ENCODE measurements at regions not wholly inside any gene's neighbourhood (a gene's known extent, or its start where the extent isn't known, plus 50 kb on each side); places are given as distances from the start of the nearest gene placed in this dataset.

DNA sequence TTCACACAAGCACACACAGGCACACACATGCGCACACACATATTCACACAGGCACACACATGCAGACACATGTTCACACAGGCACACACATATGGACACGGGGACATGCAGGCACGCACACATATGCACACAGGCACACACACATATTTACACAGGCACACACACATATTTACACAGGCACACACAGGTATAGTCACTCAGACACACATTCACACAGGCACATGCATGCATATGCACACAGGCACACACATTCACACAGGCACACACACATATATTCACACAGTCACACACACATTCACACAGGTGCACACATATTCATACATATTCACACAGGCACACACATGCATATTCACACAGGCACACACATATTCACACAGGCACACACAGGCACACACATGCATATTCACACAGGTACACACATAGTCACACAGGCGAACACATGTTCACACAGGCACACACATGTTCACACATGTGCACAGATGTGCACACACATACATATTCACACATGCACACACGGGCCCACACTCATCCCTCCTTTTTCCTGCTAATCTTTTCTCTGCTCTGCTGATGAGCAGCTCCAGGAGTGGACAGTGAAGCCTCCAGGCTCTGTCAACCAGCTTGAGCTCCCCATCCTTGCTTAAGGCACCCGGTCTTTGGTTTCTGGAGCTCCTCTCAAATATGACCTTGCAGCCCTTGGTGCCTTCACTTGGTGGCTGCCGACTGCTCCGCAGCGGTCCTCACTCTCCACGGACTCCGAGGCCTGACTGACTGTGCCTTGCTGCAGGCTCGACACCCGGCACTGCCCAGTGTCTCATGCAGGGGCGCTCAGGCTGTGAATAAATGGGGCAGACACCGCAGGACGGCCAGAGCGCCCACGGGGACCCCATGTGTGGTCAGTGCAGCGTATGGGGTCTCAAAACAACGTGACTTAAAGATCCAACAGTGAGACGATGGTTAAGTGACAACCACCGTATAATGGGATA, 581.2 kb upstream of the MGMT start:
- DNase-seq: no peak

DNA sequence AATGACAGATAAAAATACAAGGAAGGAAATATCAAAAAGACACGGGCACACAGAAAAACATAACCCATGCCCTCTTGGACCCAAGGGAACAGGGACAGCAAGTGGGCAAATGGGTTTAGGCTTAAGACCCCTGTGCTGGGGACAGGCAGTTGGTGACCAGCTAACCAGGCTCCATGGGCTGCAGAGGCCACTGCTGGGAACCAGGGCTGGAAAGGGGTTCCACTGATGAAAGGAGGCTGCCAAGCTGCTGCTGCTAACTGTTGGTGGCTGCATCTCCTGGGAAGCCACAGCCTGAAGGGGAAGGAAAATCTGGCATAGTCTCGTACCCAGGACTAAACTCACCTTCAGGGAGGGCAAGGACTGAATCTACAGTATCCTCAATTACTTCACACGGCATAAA, 579.2 kb upstream of the MGMT start:
- DNase-seq: no peak

DNA sequence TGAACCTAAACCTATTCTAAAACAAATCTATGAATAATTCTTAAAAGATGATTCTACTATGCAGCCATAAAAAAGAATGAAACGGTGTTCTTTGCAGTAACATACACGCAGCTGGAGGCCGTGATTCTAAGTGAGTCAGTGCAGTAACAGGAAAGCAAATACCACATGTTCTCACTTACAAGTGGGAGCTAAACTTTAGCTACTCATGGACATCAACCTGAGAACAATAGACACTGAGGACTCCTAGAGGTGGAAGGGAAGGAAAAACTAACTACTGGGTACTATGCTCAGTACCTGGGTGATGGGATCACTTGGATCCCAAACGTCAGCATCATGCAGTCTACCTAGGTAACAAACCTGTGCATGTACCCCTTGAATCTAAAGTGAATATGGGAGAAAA, 575.0 kb upstream of the MGMT start:
- no peak for DNase-seq

DNA sequence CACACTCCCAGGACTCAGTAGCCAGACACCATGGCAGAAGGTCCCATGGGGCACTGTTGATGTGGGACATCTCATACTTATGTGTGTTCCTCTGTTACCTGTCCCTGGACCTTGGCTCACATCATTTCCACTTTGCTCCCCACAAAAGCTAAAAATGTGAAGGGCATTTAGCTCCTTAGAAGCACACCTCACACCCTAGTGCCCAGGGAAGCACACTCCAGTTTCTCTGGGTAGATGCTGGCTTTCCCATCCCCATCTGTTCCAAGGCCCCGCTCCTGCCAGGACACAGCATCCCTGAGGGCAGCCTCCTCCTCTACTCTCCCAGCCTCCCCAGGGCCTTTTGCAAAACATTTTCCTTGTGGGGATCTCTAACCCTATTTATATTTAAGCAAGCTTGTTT, 572.4 kb upstream of the MGMT start:
- DNase-seq: no peak

DNA sequence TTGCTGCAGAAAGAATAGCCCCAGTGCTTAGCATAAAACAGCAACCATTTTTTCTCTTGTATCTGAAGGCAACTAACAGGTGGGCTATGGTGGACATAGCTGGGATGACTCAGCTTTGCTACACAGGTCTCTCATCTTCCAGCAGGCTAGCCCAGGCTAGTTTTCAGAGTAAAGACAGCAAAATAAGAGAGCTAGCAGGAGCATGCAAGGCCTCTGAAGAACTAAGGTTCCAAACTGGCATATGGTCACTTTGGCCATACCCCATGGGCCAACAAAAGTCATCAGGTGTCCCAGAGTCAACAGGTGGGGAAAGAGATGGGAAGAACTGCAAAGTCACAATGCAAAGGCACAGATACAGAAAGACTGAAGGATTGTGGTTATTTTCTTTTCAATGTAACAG, 571.6 kb upstream of the MGMT start:
- DNase-seq: no peak

DNA sequence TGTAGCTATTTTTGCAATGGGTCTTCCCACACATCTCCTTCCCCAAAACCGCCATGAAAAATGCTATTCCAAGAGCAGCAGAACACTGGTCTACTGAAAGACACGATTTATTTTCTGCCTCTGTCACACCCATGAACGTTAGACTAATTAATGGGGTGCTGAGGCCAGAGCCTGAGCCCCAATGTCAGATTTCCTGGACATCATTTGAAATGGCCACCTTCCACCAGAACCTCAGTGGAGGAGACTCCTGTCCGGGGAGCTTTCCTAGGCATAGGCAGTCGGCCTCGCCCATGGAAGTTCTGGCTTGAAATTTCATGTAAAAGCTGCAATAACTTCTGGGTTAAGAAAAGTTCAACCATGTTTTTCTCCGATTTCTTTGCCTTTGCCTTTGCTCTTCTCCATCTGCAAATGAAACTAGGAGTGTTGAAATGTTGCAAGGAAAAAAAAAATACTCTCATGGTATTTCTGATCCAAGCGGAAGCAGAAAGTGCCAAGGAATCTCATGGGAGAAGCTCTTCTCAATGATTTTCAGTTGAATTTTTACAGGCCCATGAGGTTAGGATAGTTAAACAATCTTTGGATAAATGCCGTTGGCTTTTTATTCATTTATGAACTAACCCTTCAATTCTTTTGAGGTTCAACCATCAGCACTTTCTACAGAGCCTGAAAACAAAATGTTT, 570.8 kb upstream of the MGMT start:
- DNase-seq: no peak

DNA sequence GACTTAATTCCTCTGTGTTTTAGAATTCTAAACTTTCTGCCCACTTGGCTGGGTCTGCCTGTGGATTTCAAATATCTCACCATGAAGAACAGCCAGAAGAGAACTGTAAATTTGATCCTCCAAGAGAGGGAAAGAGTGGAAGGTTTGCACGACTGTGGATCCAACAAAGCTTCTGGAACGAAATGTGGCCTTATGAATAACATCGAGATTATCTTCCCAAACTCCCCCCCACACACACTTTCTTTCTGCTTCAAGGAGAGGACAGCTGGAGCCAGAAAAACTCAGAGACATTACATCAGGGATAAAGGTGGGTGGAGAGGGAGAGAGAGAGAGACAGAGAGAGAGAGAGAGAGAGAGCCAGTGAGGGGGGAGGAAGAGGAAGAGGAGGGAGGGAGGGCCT, 570.1 kb upstream of the MGMT start:
- no peak for DNase-seq

DNA sequence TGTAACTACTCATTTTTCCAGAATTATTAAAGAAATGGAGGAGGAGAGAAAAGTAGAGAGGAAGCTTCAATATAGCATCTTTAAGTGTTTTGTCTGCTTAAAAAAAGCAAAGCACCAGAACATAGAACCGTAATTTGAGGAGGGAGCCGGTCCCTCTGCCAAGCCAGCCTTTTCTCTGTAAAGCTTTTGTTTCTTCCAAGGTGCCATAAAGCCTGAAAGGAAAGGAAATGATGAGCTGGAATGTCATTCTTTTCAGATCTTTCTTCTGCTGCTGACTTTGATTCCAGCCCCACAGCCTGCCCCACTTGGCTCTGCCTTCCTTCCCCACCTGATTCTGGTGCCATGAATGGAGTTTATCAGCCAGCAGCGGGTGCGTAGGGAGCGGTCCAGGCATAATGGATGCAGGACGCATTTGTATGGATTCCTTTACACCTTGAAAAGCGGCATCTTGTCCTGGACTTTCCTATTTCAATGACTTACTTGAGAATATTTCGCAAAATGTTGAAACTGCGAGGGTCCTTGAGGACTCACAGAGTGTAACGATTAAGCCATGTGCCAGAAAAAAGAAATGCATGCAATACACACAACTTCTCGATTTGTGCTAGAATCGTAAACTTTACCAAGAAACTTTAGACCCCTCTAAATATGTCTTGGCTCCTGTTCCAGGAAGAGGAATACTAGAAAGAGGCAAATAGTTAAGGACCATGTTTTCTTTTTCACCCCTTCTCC, 569.5 kb upstream of the MGMT start:
- DNase-seq: no peak

DNA sequence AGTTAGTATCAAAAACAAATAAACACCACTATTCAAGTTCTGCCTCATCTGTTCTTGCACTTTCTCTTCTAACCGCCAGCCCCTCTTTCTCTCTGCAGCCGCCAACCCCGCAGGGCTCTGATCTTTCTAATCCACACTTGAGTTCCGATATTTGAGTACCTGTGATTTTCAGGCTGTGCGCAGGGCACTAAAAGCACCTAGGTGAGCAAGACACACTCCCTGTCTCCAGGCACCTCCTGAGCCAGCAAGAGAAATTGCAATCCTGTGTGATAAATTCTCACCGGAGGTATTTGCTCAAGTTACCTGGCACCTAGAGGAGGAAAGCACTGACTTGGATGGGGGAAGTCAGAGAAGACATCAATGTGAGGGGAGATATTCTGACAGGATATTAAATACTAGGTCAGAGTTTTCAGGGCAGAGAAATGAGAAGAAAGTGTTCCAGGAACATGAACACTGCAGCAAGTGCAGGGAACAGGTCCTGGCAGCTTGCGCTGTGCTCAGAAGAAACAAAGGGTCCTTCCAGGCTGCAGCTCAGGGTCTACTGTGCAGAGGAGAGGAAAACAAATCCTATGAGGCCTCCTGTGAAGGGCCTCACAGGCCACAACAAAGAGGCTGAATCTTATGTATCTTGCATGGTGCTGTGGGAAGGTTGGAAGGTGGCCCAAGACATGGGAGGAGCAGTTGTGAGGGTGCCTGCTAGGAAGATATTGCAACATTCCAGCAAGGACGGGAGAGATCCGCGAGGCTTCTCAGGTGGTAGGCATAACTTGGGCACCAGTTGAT, 568.7 kb upstream of the MGMT start:
- DNase-seq: no peak

DNA sequence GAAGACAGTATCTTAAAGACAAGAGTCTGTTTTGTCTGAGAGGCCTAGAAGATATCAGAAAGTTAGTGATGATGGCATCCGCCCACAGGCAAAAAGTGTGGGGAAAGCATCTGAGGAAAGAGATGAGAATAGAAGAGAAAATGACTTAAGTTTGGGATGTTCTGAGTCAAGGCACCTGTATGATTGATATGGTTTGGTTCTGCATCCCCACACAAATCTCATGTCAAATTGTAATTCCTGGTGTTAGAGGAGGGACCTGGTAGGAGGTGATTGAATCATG, 568.2 kb upstream of the MGMT start:
- no peak for DNase-seq

DNA sequence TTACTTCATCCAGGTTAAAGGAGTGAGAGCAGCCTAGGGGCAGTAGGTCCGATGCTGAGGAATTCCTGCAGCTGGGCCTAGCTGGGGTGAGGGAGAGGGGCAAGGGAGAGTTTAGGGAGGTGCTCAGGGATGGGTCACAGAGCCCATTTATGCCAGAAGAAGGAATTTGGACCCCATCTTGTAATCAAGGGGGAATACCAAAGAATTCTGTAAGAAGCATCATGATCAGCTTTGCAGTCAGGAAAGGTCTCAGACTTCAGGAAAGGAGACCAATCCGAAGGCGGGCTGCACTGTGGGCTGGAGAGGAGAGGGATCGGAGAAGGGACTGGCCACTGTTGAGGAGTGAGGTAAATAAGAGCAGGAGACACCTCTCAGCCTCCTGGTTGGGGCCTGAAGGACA, 566.6 kb upstream of the MGMT start:
- DNase-seq: no peak

DNA sequence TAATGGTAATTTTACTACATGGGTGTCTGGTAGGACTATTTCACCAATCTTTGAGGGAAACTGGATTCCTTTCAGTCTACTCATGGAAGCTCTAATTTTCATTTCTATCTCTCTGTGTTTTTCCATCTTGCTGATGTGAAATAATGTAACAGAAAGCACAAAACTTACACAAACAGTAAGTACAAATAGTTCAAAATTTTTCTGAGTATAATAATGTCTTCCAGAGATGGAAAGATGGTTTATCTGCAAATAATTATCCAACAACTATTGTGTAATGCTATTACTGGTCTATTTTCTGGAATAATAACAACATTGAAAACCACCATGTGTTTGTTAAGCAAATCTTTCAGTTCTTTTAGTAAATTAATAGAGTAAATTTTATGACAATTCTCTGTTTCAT, 565.8 kb upstream of the MGMT start:
- no peak for DNase-seq

DNA sequence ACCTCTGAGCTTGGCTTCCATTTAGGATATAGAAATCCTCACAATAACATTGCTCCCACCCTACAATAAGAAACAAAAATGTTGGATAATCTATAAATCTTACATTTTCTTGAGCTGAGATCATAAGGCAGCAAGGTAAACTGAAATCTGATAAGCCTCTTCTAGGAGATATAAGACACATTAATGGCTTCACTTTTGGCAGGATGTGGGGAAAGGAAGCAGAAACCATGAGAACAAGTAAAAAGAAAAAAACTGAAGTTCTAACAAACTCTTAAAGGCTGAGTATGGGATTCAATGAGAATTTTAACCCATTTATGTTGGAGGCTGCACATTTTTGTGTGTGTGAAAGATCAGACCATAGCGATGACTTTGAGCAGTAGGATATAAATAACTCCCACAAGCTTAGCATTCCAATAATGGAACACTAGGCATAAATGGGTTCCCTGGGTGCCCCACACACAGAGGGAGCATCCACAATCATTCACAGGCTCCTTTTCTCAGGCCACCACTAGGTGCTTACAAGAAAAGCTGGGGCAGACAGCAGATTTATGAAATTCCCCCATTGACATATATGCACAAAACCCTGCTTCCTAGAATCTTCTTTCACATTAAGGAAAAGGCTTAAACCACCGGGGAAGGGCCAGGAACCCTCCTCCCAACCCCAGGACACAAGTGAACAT, 564.9 kb upstream of the MGMT start:
- DNase-seq: no peak

DNA sequence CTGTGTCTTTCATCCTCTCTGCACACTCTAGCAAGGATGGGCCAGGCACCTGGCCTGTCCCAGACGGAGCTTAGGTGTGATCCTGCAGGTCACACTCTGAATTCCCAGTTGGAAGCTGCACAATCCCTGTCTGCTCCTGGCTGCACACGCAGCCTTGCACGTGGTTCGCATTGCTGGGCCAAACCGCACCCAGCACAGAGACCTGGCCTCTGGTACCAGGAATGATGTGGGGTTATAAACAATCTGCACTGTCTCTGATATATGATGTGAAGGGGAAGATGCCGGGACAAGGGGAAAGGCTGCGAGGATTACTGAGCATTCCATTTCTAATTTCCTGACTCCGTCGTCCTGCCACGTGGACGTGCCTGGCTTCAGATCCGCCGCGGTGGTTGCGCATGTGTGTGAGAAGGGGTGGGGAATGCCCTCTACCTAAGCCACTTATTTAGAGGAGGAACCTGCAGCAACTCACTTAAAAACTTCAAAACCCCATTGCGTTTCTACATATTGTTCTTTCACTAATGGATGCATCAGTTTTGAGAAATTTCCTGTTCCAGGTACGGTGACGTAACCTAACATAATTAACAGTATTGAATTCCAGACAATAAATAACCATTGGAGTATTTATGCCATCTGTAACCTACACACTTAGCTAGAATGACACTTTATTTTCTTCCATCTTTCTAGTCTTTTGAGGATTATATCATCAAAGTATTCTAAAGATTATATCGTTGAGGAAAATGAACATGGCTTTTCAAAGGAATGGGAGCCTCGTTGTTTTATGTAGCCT, 559.7 kb upstream of the MGMT start:
- no peak for DNase-seq

DNA sequence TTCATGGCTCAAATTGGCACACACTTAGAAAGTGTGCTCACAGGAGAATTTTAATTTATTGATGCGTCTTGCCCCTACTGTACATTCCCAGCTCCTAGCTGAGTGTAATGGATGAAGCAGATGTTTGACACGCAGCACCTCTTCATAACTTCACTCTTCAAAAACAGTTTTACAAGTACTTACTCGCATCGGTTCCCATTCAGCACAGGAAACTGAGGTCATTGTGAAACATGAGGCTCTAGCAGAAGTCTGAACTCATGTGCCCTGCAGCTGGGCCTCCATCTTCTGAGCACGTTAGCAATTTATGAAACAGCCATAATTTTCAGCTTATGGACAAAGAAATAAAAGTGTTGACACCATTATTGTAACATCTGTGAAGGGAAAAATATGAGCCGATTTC, 558.9 kb upstream of the MGMT start:
- DNase-seq: no peak

DNA sequence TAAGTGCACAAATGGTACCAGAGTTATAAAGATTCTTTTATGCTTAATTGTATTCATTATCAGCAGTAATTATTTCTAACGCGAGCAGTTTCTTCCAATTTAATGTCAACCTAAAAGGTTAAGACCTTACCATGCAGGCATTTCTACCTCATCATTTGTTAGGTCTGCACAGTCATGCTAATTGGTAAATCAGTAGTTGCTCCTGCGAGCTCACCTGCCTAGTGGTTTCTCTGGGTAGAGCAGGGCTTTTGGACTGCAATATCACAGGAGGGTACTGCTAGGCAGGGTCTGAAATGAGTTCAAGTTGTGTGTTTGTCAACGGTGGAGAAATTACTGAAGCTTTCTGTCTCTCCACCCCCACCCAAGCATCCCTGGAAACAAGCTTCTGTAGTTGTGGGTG, 558.5 kb upstream of the MGMT start:
- DNase-seq: no peak

DNA sequence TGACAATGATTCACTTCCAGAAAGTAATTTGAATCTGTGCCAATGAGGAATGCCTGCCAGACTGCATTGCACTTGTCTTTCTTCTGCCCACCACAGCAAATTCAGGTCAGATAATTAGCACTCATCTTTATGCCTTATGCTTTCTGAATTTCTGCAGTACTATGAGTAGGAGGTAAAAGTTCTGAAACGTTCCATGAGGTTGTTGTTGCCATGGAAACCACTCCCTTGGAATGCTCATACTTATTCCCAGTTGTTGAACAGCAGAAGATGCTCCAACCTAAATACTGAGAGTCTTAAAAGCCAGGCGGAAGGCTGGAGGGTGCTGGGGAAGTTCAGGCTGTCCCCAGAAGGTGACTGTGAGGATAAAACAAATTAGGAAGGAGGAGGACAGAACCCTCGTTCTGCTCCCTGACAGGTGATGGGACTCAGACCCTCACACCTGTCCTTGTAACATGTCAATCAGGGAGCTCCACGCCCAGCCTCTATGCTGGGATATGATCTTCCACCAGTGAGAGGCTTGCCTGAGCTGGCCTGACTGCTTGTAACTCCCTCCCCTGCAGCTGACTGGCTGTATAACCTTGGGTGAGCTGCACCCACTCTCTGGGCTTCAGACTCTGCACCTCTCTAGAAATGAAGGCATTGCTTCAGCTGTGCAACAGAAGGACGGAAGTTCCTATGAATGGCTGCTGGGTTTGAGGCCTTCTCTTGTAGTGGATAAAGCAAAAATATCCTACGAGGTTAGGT, 554.3 kb upstream of the MGMT start:
- DNase-seq: no peak

DNA sequence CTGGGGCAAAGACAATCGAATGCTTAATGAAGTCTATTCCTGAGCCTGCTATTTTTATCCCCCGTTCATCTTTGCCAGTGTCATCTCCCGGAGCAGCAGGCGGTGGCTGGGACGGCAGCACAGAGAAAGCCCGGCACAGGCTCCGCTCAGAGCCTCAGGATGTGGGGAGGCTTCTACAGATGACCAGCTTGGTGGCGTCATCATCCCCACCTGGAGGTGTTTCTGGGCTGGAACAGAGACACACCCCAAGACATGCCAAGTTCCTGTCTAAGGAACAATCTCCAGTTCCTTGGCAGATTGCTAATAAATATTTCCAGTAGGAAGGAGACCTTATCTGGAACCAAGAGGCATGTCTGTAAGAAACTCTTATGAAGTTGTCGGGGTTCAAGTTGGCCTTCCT, 552.4 kb upstream of the MGMT start:
- DNase-seq: no peak

DNA sequence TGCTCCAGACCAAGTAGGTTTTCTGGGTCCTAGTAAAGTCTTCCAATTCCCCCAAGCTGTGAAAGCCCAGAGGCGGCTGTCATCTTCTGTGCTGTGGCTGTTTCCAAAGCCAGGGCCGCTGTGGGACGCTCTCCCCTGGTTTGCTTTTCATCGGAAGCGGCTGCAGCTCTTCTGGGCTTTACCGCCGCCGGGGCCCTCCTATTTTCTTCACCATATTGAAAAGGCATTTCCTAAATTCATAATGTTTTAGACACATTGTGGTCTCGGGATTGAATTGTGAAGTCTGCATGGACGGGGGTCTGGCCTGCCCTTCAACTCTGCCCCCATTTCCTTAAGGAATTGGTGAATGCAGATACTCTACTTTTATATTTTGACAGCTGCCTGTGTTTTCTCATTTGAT, 551.4 kb upstream of the MGMT start:
- no peak for DNase-seq

DNA sequence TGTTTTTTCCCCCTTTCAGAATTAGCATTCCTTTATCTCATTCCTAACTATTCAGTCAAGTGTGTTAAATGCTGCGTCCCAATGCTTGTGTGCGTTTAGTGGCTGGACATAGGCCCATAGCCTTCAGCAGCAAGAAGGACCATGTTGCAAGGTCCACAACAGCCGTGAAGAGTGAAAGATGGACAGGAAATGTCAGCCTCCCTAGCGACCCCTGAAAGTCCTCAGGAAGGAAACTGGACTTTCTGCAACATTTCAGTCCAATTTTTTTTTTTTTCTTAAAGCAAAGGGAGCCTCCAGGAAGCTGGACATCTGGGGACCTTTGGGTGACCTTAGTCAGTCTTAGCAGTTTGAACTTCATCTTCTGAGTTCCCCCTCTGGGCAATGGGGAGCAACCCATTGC, 550.7 kb upstream of the MGMT start:
- DNase-seq: no peak

DNA sequence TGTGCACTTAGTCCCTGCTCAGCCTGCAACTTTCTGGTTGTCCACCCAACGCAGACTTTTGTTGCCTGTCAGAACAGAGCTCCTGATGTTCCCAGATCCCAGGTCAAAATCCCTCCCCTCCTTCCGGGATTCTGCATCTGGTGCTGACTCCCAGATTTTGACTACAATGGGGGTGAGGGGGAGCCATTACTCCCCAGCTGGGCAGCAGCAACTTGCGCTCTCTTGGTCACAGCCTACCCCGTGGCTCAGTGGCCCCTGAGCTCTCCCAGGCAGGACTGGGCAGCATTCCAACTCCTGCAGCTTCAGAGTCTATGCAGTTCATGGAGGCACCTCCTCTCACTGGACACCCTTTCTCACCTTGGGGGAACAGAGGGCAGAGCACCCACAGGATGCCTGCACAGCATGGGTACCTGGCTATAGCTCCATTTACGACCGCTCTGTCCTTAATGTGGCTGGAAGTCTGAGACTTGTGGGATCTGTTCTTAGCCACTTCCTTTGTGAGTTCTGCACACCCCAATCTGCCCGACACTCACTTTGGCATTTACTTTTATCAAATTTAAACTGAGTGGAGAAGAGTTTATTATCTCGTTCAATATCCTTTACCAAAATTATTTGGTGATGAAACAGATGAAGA, 545.5 kb upstream of the MGMT start:
- DNase-seq: no peak
